GM13976 (cell line): ENCODE measurements at regions not wholly inside any gene's neighbourhood (a gene's known extent, or its start where the extent isn't known, plus 50 kb on each side); places are given as distances from the start of the nearest gene placed in this dataset.

Experiments
- DNase-seq: peaks from one replicate; pipeline ENCODE4 v3.0.0; 2012; ENCODE audit warnings: low spot score
- in situ Hi-C: fragments of 300-500 bp; cut with MboI; formaldehyde crosslinking; loops from one replicate; pipeline ENCODE4 v1.12.0; 2022; ENCODE audit warnings: low sequenced_read_pairs, mixed read lengths, inconsistent platforms; ENCODE audit not compliant: unreplicated experiment
- TF ChIP-seq, protein P1 (sequence below): IDR thresholded peaks from 2 replicates; pipeline ENCODE4 v1.5.1; 2012; ENCODE audit warnings: borderline replicate concordance, mild to moderate bottlenecking; ENCODE audit not compliant: insufficient read depth; ENCODE audit errors: extremely low read depth, missing control alignments, control extremely low read depth

DNA sequence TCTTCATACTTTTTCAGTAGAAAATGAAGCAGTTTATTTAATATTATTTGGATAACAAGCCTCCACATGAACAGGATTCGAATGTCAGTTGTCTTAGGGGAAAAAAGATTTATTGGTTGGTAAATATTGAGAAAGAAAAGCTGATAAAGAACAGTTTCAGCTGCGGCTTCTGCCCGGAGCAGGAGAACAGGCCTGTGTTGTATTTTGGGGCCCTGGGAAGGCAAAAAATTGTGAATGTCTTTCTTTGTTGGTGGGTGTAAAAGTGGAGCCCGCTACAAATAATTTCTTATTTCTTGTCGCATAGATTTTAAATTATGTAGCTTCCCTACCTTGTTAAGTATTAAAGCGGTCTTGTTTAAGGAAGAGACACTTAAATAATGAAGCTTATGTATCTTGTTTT, 90.5 kb upstream of the PAX1 start:
- TF ChIP-seq, protein P1, sequence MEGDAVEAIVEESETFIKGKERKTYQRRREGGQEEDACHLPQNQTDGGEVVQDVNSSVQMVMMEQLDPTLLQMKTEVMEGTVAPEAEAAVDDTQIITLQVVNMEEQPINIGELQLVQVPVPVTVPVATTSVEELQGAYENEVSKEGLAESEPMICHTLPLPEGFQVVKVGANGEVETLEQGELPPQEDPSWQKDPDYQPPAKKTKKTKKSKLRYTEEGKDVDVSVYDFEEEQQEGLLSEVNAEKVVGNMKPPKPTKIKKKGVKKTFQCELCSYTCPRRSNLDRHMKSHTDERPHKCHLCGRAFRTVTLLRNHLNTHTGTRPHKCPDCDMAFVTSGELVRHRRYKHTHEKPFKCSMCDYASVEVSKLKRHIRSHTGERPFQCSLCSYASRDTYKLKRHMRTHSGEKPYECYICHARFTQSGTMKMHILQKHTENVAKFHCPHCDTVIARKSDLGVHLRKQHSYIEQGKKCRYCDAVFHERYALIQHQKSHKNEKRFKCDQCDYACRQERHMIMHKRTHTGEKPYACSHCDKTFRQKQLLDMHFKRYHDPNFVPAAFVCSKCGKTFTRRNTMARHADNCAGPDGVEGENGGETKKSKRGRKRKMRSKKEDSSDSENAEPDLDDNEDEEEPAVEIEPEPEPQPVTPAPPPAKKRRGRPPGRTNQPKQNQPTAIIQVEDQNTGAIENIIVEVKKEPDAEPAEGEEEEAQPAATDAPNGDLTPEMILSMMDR = no peak
- DNase-seq = no peak
- in situ Hi-C loops = no loop called here

DNA sequence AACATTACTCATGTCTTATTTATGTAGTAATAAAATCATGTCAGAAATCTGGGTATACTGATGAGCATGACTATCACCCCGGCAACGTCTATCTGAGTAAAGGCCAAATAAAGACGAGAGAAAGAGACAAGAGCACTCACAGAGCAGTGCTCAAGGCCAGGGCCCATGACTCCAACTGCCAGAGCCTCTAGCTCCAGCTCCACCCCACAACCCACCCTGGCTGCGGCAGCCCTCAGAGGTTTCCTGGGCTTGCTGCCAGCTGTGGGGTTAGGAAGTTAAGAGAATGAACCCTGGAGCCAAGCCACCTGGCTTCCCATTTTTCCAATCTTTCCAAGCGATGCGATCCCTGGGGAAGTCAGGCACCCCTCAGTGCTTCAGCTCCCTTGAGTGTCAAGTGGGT, 92.0 kb upstream of the PAX1 start:
- TF ChIP-seq, protein P1 = no peak
- in situ Hi-C loops = no loop called here
- no peak for DNase-seq

DNA sequence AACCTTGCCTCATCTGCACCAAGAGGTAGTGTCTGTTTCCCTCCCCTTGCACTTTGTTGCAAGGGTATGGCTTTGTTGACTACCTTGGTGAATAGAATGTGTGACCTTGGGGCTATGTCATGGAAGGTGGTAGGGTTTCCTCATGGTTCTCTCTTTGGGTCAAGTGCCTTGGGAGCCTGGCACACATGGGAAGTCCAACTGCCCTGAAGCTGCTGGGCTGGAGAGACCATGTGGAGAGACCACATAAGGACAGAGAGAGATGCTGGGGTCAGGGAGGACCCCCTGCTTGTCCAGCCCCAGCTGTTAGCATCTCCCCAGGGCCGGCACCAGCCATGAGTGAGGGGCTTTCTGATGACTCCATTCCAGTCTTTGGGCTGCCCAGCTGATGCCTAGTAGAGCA, 95.5 kb upstream of the PAX1 start:
- DNase-seq = no peak
- TF ChIP-seq, protein P1 = no peak
- in situ Hi-C loops = no loop called here

DNA sequence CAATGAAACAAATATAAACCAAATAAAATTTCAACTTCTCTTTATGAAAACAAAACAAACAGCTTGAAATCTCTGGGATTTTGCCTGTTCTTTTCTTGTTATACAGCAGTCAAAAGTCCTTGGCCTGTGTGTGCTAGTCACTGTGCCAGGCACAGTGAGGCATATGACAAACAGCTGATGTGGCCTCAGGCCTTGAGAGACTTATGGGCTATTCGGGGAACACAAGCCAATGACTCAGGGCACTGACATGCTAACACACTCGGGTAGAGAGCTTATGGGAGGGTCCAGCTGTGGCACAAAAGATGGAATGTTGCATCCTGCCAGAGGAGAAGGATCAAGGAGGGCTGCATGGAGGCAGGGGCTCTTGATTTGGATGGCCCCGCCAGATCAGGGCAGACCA, 95.4 kb upstream of the NKX2-2 start:
- DNase-seq = no peak
- TF ChIP-seq, protein P1 = no peak
- in situ Hi-C loops = no loop called here

DNA sequence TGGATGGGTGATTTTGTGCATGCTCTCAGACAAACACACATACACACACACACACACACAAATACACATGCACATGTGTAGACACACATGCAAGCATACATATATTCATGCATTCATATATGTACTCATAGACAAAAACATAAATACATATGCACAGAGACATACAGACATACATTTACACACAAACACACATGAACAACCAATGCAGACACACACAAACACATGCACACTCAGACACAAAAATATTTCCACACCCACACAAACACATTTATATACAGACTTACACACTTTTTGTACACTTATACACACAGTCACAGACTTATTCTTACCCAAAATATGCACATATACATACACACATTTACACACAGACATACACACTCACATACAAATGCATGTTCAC, 94.9 kb upstream of the NKX2-2 start:
- TF ChIP-seq, protein P1 = no peak
- in situ Hi-C loops = no loop called here
- no peak for DNase-seq

DNA sequence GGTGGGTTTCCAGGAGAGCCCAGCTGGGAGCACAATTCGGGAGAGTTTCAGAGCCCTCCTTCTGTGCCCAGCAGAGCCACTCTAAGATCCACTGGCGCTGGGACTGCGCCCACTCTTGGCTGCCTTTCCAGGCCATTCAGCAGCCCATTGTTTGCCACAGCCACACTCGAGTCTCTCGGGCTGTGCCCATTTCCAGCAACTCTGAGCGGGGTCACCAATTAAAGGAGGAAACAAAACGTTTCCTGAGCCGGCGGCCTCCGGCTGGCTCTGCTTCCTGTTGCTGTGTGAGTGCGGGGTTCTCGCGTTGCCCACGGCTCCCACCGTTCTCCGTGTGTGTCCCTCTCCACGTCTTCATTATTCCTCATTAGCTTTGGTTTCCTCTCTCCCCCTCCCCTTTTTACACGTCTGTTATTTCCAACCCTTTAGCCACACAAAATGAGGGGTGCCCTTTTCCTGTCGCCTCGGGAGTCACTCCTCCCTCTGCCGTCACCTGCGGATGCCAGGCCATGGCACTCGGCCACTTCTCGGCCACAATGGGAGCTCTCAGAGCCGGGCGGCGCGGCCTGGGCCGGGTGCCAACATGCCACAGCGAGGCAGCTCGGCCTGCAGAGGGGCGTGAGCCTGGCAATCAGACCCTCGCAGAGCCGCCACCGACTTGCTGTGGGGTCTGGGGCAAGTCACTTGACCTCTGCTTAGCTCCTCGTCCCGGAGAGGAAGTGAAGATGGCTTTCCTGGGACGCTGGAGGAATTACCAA, 94.3 kb upstream of the NKX2-2 start:
- in situ Hi-C loops = no loop called here
- no peak for DNase-seq
- TF ChIP-seq, protein P1 = no peak
